OCI-LY7 (cell line): ENCODE measurements at regions not wholly inside any gene's neighbourhood (a gene's known extent, or its start where the extent isn't known, plus 50 kb on each side); places are given as distances from the start of the nearest gene placed in this dataset.

Source experiments
- EZH2phosphoT487 ChIP-seq: fragments of 200-600 bp; sonication (generic); IDR thresholded peaks from 2 replicates; pipeline ENCODE4 v1.6.1; 2018; ENCODE audit warnings: low read depth, borderline replicate concordance, mild to moderate bottlenecking, mixed run types, antibody characterized with exemption, low read length, moderate library complexity, mixed read lengths
- TF ChIP-seq, protein P1 (sequence below): fragments of 200-600 bp; sonication (generic); conservative IDR thresholded peaks from 2 replicates; pipeline ENCODE4 v1.5.1; 2014; ENCODE audit warnings: mild to moderate bottlenecking, antibody characterized with exemption, low read length, moderate library complexity, mixed read lengths

DNA sequence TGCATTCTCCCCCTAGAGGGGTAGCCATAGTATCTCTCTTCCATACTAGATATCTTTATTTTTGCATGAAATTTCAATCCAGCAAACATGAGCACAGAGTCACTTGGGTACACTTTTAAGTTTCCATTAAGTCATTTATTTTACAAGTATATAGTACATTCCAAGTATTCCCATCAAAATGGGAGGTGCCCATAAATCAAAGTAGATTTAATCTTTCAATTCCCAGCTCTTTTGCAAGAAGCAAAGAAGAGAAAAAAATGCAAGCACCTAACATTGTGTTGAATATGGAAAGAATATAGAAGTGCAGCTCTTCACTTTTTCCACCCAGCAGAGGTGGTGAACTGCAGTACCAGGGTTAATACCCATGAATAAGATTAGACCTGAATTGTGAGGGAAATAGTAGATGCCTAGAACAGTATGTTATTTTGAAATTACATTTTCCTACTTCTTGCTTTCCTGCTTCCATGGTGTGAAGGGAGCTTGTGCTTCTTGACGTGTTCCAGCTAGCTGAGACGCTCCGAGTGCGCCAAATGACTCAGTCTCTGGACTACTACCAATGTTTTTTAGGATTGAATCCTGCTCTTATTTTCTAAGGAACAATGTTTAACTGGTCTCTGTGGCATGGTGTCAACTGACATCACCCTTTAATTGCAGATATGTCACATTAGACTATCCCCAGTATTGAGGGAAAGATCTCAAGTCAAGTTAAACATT lies 151.1 kb upstream of the MAF start:
- TF ChIP-seq EZH2phosphoT487, result no peak
- TF ChIP-seq, protein P1, sequence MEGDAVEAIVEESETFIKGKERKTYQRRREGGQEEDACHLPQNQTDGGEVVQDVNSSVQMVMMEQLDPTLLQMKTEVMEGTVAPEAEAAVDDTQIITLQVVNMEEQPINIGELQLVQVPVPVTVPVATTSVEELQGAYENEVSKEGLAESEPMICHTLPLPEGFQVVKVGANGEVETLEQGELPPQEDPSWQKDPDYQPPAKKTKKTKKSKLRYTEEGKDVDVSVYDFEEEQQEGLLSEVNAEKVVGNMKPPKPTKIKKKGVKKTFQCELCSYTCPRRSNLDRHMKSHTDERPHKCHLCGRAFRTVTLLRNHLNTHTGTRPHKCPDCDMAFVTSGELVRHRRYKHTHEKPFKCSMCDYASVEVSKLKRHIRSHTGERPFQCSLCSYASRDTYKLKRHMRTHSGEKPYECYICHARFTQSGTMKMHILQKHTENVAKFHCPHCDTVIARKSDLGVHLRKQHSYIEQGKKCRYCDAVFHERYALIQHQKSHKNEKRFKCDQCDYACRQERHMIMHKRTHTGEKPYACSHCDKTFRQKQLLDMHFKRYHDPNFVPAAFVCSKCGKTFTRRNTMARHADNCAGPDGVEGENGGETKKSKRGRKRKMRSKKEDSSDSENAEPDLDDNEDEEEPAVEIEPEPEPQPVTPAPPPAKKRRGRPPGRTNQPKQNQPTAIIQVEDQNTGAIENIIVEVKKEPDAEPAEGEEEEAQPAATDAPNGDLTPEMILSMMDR, result no peak
